Progenitor cell of endocrine pancreas (in vitro differentiated cells): ENCODE measurements at regions not wholly inside any gene's neighbourhood (a gene's known extent, or its start where the extent isn't known, plus 50 kb on each side); places are given as distances from the start of the nearest gene placed in this dataset.
"Not testable (repeated sequence)": the region's sequence is repeated elsewhere in the genome, so short reads cannot be mapped to it uniquely, and the experiment has no call there.

Experiments
- DNase-seq: peaks from one replicate; pipeline ENCODE4 v3.0.0; 2021; ENCODE audit warnings: low spot score; ENCODE audit not compliant: unreplicated experiment
- H3K27ac Mint-ChIP-seq: 2 replicates; pipeline ENCODE4 v1.8.0; 2021; ENCODE audit warnings: mild to moderate bottlenecking, moderate library complexity, mixed read lengths
- H3K27me3 Mint-ChIP-seq: 2 replicates; pipeline ENCODE4 v1.8.0; 2021; ENCODE audit warnings: mixed read lengths
- H3K36me3 Mint-ChIP-seq: 2 replicates; pipeline ENCODE4 v1.8.0; 2022; ENCODE audit warnings: mixed read lengths; ENCODE audit not compliant: insufficient read depth
- H3K4me1 Mint-ChIP-seq: 2 replicates; pipeline ENCODE4 v1.8.0; 2021; ENCODE audit warnings: low read depth, mixed read lengths
- H3K4me3 Mint-ChIP-seq: 2 replicates; pipeline ENCODE4 v1.8.0; 2021; ENCODE audit warnings: low read depth, mild to moderate bottlenecking, moderate library complexity, mixed read lengths
- H3K9me3 Mint-ChIP-seq: 2 replicates; pipeline ENCODE4 v1.8.0; 2021; ENCODE audit warnings: low read depth, mixed read lengths
- TF ChIP-seq, protein P1 (sequence below): fragments of 200-600 bp; sonication (generic); IDR thresholded peaks from one replicate; pipeline ENCODE4 v1.5.0; 2021; ENCODE audit warnings: antibody characterized with exemption, mild to moderate bottlenecking; ENCODE audit not compliant: unreplicated experiment

DNA sequence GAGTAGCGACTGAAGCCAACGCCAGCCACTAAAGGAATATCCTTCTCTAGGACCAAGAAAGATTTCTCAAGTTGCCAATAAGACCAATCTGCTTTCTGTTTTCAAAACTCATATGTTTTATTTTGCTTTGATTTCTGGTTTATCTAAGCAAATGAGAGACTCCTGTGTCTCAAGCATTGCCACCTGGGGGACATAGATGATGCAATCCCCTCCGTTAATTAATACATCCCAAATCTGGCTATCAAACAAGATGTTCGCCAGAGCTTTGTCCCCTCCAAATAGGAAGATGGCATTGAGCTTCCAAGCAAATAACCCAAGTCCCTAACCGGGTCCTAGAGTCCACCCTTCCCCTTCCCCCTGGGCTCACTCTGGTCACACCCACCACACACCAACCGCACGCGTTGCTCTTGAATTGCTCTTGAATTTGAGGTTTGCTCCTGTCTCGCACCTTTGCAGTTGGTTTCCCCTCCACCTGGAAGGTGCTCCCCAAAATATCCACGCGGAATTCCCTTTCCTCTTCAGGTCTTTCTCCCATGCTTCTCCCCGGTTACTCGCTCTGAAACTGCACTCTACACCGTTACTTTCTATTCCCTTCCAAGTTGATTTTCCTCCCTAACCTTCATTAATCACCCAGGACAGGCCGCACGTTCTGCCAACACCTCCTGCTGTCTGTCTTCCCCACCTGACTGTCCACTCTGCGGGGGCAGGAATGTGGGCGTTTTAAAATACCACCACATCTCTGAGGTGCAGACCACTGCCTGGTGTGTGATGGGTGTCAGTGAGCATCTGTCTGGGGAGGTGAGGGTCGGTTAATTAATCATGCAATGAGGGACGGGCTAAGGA, 64.1 kb upstream of the RNF32 start:
- Mint-ChIP-seq H3K4me3 (no peak overlapping the region), H3K27me3 (peaks cover 27% of the 10 kb centered on the region), H3K27ac (no peak overlapping the region), H3K4me1 (peaks cover 7% of the 10 kb centered on the region), H3K9me3 (peaks cover 18% of the 10 kb centered on the region), H3K36me3 (no peaks in the 10 kb centered on the region)
- no peak for DNase-seq
- TF ChIP-seq, protein P1, sequence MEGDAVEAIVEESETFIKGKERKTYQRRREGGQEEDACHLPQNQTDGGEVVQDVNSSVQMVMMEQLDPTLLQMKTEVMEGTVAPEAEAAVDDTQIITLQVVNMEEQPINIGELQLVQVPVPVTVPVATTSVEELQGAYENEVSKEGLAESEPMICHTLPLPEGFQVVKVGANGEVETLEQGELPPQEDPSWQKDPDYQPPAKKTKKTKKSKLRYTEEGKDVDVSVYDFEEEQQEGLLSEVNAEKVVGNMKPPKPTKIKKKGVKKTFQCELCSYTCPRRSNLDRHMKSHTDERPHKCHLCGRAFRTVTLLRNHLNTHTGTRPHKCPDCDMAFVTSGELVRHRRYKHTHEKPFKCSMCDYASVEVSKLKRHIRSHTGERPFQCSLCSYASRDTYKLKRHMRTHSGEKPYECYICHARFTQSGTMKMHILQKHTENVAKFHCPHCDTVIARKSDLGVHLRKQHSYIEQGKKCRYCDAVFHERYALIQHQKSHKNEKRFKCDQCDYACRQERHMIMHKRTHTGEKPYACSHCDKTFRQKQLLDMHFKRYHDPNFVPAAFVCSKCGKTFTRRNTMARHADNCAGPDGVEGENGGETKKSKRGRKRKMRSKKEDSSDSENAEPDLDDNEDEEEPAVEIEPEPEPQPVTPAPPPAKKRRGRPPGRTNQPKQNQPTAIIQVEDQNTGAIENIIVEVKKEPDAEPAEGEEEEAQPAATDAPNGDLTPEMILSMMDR, result no peak

DNA sequence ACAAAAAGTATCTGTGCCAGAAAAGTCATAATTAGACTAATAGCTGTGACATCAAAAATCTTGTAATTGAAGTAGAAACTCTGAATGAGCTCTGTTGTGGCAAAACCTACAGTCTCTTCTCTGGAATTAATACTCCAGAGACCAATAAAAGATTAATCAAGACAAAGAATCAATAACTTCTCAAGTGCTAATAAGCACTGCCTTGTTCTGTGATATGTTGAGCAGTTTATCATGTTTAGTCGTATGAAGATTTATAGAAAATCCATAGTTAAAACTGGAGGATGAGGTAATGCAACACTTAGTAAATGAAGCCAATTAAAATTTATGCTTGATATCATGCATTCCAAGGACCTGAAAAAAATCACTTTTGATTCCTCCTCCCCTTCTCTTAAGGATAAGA, 72.3 kb upstream of the RNF32 start:
- Mint-ChIP-seq H3K4me3 (no peak overlapping the region), H3K36me3 (peaks cover 18% of the 10 kb centered on the region), H3K9me3 (peaks cover 24% of the 10 kb centered on the region), H3K27me3 (no peaks in the 10 kb centered on the region), H3K27ac (no peak overlapping the region), H3K4me1 (peaks cover 11% of the 10 kb centered on the region)
- TF ChIP-seq, protein P1, result no peak
- no peak for DNase-seq

DNA sequence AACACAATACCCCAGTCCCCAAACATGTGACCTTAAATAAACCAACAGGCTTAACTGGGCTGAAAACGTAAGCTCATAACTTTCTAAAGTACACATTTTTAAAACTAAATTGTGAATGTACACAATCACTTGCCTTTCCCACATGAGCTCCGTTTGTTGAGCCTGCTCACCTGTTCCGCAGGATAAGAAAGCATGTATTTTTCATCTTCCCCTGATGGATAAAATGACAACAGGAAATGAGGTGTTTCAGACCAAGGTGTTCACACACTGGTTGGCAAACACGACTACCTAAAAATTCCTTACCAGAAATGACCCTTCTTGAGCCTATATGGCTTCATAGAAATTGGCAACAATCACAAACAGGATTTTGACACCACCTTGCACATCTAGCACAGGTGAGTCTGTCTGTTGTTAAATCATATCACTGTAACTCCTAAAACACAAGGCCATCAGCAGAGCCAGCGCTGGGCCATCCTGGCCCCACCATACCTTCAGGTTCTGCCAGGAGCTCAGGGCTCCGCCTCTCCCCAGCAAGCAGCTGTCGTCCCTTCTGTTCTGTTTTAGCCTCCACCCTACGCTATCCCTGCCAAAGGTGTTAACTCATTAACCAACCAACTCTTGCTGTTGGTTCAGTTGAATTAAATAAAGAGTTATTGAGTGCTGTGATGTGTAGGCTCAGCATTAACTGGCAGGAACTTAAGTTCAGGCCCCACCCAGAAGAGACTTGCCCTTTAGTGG, 73.6 kb upstream of the RNF32 start:
- Mint-ChIP-seq H3K36me3 (peaks cover 18% of the 10 kb centered on the region), H3K27me3 (no peaks in the 10 kb centered on the region), H3K4me1 (peaks cover 11% of the 10 kb centered on the region), H3K4me3 (no peak overlapping the region), H3K27ac (no peak overlapping the region), H3K9me3 (peaks cover 23% of the 10 kb centered on the region)
- TF ChIP-seq, protein P1, result no peak
- DNase-seq, result no peak

DNA sequence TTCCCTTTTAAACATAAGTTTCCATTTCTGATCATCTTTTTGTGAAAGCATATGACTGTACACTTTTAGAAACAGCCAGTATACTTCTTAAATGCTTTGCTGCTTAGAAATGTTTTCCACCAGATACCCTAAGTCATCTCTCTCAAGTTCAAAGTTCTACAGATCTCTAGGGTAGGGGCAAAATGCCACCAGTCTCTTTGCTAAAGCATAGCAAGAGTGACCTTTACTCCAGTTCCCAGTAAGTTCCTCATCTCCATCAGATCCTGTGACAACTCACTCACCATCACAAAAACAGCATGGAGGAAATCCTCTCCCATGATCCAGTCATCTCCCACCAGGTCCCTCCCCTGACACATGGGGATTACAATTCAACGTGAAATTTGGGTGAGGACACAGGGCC, 75.6 kb upstream of the RNF32 start:
- peaks cover 11% of the 10 kb centered on the region for H3K4me1 Mint-ChIP-seq
- not testable (repeated sequence) for DNase-seq, H3K4me3 Mint-ChIP-seq, H3K27me3 Mint-ChIP-seq, H3K27ac Mint-ChIP-seq
- peaks cover 21% of the 10 kb centered on the region for H3K36me3 Mint-ChIP-seq
- H3K9me3 Mint-ChIP-seq, result peaks cover 23% of the 10 kb centered on the region

DNA sequence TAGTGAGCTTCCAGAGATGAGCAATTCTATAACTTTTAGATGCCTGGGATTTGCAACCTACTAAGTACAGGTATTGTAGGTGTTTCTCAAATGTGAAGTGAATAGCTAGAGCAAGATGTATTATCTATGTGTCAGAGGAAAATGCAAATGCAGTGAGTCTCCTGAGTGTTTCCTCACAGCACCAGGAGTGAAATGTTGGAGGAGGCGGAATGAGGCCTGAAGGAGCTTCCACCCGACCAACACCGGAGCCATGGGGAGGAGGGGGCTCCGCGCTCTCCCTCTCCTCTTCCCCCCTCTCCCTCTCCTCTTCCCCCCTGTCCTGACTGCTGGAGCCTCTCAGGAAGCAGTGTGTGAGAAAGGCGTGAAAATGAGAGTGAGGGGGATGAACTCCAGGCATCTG, 79.9 kb upstream of the RNF32 start:
- H3K9me3 Mint-ChIP-seq, result peaks cover 19% of the 10 kb centered on the region
- no peaks in the 10 kb centered on the region for H3K4me1 Mint-ChIP-seq
- TF ChIP-seq, protein P1, result no peak
- DNase-seq, result no peak
- H3K27me3 Mint-ChIP-seq, result no peaks in the 10 kb centered on the region
- no peak overlapping the region for H3K4me3 Mint-ChIP-seq
- peaks cover 18% of the 10 kb centered on the region for H3K36me3 Mint-ChIP-seq
- no peak overlapping the region for H3K27ac Mint-ChIP-seq
